GM23338 (cell line): ENCODE measurements at regions not wholly inside any gene's neighbourhood (a gene's known extent, or its start where the extent isn't known, plus 50 kb on each side); places are given as distances from the start of the nearest gene placed in this dataset.

Source experiments
- ATAC-seq: fragments of 200-7000 bp; cut with Tn5 transposase; 3 replicates; pipeline ENCODE4 v1.9.1; 2020
- DNase-seq: peaks from one replicate; pipeline ENCODE4 v3.0.0-alpha.2; 2015; ENCODE audit warnings: low spot score
- H2AFZ ChIP-seq: fragments of 200-600 bp; sonication (generic); 2 replicates; pipeline ENCODE4 v1.8.0; 2016; ENCODE audit warnings: antibody characterized with exemption, mild to moderate bottlenecking, moderate library complexity
- H3F3A ChIP-seq: fragments of 200-600 bp; sonication (generic); replicated peaks from 2 replicates; pipeline ENCODE4 v1.8.0; 2017; ENCODE audit warnings: antibody characterized with exemption, mixed run types, low read depth
- H3K27ac ChIP-seq: fragments of 200-600 bp; sonication (generic); 2 replicates; pipeline ENCODE4 v1.6.1; 2016; ENCODE audit warnings: low read depth
- H3K27me3 ChIP-seq: fragments of 200-600 bp; sonication (generic); 2 replicates; pipeline ENCODE4 v1.8.0; 2016; ENCODE audit warnings: mild to moderate bottlenecking, mixed run types, moderate library complexity; ENCODE audit not compliant: insufficient read depth
- H3K36me3 ChIP-seq: fragments of 200-600 bp; sonication (generic); 2 replicates; pipeline ENCODE4 v1.8.0; 2016; ENCODE audit warnings: mild to moderate bottlenecking; ENCODE audit not compliant: insufficient read depth
- H3K4me1 ChIP-seq: fragments of 200-600 bp; sonication (generic); 2 replicates; pipeline ENCODE4 v1.8.0; 2016; ENCODE audit warnings: mild to moderate bottlenecking, moderate library complexity; ENCODE audit not compliant: insufficient read depth
- H3K4me2 ChIP-seq: fragments of 200-600 bp; sonication (generic); 2 replicates; pipeline ENCODE4 v1.7.1; 2017; ENCODE audit warnings: mixed run types
- H3K4me3 ChIP-seq: fragments of 200-600 bp; sonication (generic); 2 replicates; pipeline ENCODE4 v1.6.1; 2016; ENCODE audit warnings: mixed run types
- H3K79me2 ChIP-seq: fragments of 200-600 bp; sonication (generic); replicated peaks from 2 replicates; pipeline ENCODE4 v1.8.0; 2017; ENCODE audit warnings: mild to moderate bottlenecking; ENCODE audit not compliant: insufficient read depth
- H3K9me2 ChIP-seq: fragments of 200-600 bp; sonication (generic); 2 replicates; pipeline ENCODE4 v1.8.0; 2017; ENCODE audit not compliant: insufficient read depth
- H4K20me1 ChIP-seq: fragments of 200-600 bp; sonication (generic); replicated peaks from 2 replicates; pipeline ENCODE4 v1.8.0; 2017; ENCODE audit warnings: mild to moderate bottlenecking; ENCODE audit not compliant: insufficient read depth
- H3K27ac Mint-ChIP-seq: 2 replicates; pipeline ENCODE4 v1.8.0; 2020; ENCODE audit warnings: inconsistent platforms, mild to moderate bottlenecking, moderate library complexity, mixed read lengths
- H3K27me3 Mint-ChIP-seq: 3 replicates; pipeline ENCODE4 v1.8.0; 2022; ENCODE audit warnings: low read depth, mild to moderate bottlenecking, moderate library complexity, mixed read lengths, inconsistent platforms; ENCODE audit not compliant: insufficient read depth, poor library complexity
- H3K36me3 Mint-ChIP-seq: 3 replicates; pipeline ENCODE4 v1.8.0; 2021; ENCODE audit warnings: low read depth, mild to moderate bottlenecking, inconsistent platforms, moderate library complexity, mixed read lengths
- H3K4me1 Mint-ChIP-seq: 3 replicates; pipeline ENCODE4 v1.8.0; 2020; ENCODE audit warnings: mild to moderate bottlenecking, inconsistent platforms, mixed read lengths
- H3K4me3 Mint-ChIP-seq: 3 replicates; pipeline ENCODE4 v1.8.0; 2021; ENCODE audit warnings: moderate library complexity, mild to moderate bottlenecking, inconsistent platforms, mixed read lengths
- H3K9me3 Mint-ChIP-seq: 3 replicates; pipeline ENCODE4 v1.8.0; 2020; ENCODE audit warnings: moderate library complexity, mild to moderate bottlenecking, inconsistent platforms, mixed read lengths
- CREB1 ChIP-seq: fragments of 250-450 bp; sonication (Bioruptor Pico); IDR thresholded peaks from 2 replicates; pipeline ENCODE4 v1.5.0; 2020; ENCODE audit warnings: low read depth, mild to moderate bottlenecking, moderate library complexity
- CTCF ChIP-seq, 2 experiments: fragments of 200-600 bp in 1 of 2; sonication (generic) in 1 of 2; conservative IDR thresholded peaks; 2 replicates each; pipeline versions ENCODE4 v1.5.1 to v1.6.1; 2016 to 2017; ENCODE audit warnings: antibody characterized with exemption in 2 of 2, low read depth in 2 of 2, mild to moderate bottlenecking in 2 of 2, moderate library complexity in 1 of 2
- ETS1 ChIP-seq: IDR thresholded peaks from 2 replicates; pipeline ENCODE4 v1.6.1; 2016; ENCODE audit warnings: antibody characterized with exemption
- EZH2 ChIP-seq: fragments of 200-600 bp; sonication (generic); IDR thresholded peaks from one replicate; pipeline ENCODE4 v1.8.0; 2017; ENCODE audit warnings: antibody characterized with exemption, mild to moderate bottlenecking, low read depth; ENCODE audit not compliant: unreplicated experiment
- POLR2AphosphoS5 ChIP-seq: IDR thresholded peaks from 2 replicates; pipeline ENCODE4 v1.6.1; 2016; ENCODE audit warnings: antibody characterized with exemption, low read depth
- STAT1 ChIP-seq: IDR thresholded peaks from one replicate; pipeline ENCODE4 v1.6.1; 2016; ENCODE audit warnings: antibody characterized with exemption; ENCODE audit not compliant: unreplicated experiment
- ZNF331 ChIP-seq: fragments of 250-450 bp; sonication (Bioruptor Pico); IDR thresholded peaks from 2 replicates; pipeline ENCODE4 v1.5.0; 2020; ENCODE audit warnings: low read depth, mild to moderate bottlenecking, moderate library complexity
- ZNF462 ChIP-seq: fragments of 250-450 bp; sonication (Bioruptor Pico); IDR thresholded peaks from 2 replicates; pipeline ENCODE4 v1.5.0; 2020; ENCODE audit warnings: mild to moderate bottlenecking, moderate library complexity

- peak; percentile 54 for ATAC-seq
- H3K9me3 Mint-ChIP-seq, result peaks cover 4% of the 10 kb centered on the region; the same call in 1 of the 3 replicates
- no peak overlapping the region for H3K4me3 ChIP-seq
Observed at GRCh38 chr3:86451749-86452148, 539.2 kb downstream of the VGLL3 start.

GRCh38 chr3:86438544-86438943 is 552.4 kb downstream of the VGLL3 start:
- no peak for DNase-seq
- H3K36me3 ChIP-seq, result no peaks in the 10 kb centered on the region
- no peaks in the 10 kb centered on the region for H3K9me2 ChIP-seq
- no peaks in the 10 kb centered on the region for H3F3A ChIP-seq
- H3K4me1 Mint-ChIP-seq, result no peaks in the 10 kb centered on the region
- H3K27me3 Mint-ChIP-seq, result no peaks in the 10 kb centered on the region
- H3K4me3 Mint-ChIP-seq, result no peak overlapping the region
- no peaks in the 10 kb centered on the region for H3K27me3 ChIP-seq
- H3K79me2 ChIP-seq, result no peaks in the 10 kb centered on the region
- no peak overlapping the region for H3K4me2 ChIP-seq
- H2AFZ ChIP-seq, result no peak overlapping the region
- no peak overlapping the region for H3K27ac Mint-ChIP-seq
- no peaks in the 10 kb centered on the region for H4K20me1 ChIP-seq
- ATAC-seq, result no peak
- H3K36me3 Mint-ChIP-seq, result no peaks in the 10 kb centered on the region
- H3K9me3 Mint-ChIP-seq, result no peaks in the 10 kb centered on the region
- no peaks in the 10 kb centered on the region for H3K4me1 ChIP-seq
- TF ChIP-seq ZNF462 (CRISPR knock-in tag), result no peak
- TF ChIP-seq ZNF331 (CRISPR knock-in tag), result no peak
- no peak overlapping the region for H3K4me3 ChIP-seq
- no peak overlapping the region for H3K27ac ChIP-seq

More at GRCh38 chr3:86451749-86452148, 539.2 kb downstream of the VGLL3 start:
- no peak overlapping the region for H3K27ac Mint-ChIP-seq
- Histone ChIP-seq H3K4me1 (no peaks in the 10 kb centered on the region), H3K4me2 (no peak overlapping the region), H3K36me3 (no peaks in the 10 kb centered on the region), H2AFZ (peak overlapping the region; percentile 54; the same call in 1 of the 2 replicates), H3K79me2 (no peaks in the 10 kb centered on the region), H3F3A (no peaks in the 10 kb centered on the region), H3K27ac (no peak overlapping the region), H3K9me2 (no peaks in the 10 kb centered on the region), H4K20me1 (no peaks in the 10 kb centered on the region), H3K27me3 (no peaks in the 10 kb centered on the region)
- peak; percentile 15 for DNase-seq
- no peaks in the 10 kb centered on the region for H3K4me1 Mint-ChIP-seq
- peaks cover under 1% of the 10 kb centered on the region; the same call in 1 of the 3 replicates for H3K36me3 Mint-ChIP-seq
- TF ChIP-seq POLR2AphosphoS5, result no peak
- no peak for TF ChIP-seq CREB1
- no peak for TF ChIP-seq ETS1
- TF ChIP-seq CTCF (conservative IDR thresholded peaks at IDR 0.05; ENCODE audit: low read depth in 2 of 2), result no peak
- TF ChIP-seq EZH2, result no peak
- no peak for TF ChIP-seq STAT1
- no peak overlapping the region for H3K4me3 Mint-ChIP-seq
- H3K27me3 Mint-ChIP-seq, result peaks cover 1% of the 10 kb centered on the region
